GM19397 (cell line): ENCODE measurements at regions not wholly inside any gene's neighbourhood (a gene's known extent, or its start where the extent isn't known, plus 50 kb on each side); places are given as distances from the start of the nearest gene placed in this dataset.

Source experiments
- ATAC-seq: cut with Tn5 transposase; IDR thresholded peaks from one replicate; pipeline ENCODE4 v1.9.1; 2021; ENCODE audit warnings: mild to moderate bottlenecking, moderate library complexity; ENCODE audit not compliant: unreplicated experiment

DNA sequence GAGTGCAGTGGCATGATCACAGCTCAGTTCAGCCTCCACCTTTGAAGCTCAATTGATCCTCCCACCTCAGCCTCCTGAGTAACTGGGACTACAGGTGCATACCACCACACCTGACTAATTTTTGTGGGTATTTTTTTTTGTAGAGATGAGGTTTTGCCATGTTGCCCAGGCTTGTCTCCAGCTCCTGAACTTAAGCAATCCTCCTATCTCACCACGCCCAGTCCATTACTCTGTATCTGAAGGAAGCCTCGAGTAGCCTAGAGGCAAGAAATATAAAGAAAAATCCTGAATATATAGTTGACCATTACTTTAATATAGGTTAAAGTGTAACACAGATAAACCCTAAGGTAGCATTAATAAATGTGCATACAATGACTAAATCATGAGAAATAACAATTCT is 686.8 kb upstream of the PIK3C3 start:
- no peak for ATAC-seq

DNA sequence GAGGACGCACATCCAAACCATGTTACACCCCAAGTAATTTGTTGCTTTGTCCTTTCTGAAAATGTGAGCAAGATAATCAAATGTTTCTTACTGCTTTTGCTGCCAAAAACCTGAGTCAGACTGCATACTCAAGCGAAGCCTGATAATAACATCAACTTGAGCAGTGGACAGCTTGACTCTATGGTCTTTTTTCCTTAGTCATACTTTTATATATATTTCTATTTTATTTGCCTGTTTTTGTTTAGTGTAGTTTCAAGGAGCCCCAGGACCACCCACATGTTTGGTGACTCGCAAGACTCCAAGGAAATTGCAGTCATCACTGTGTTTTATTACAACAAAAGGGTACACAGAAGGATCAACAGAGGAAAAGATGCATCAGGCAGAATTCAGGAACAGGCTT is 688.4 kb upstream of the PIK3C3 start:
- no peak for ATAC-seq

- ATAC-seq = no peak
Observed at GRCh38 chr18:41266204-41266603, 688.8 kb upstream of the PIK3C3 start.

GRCh38 chr18:41265047-41265446 is 690.0 kb upstream of the PIK3C3 start:
- ATAC-seq = no peak

DNA sequence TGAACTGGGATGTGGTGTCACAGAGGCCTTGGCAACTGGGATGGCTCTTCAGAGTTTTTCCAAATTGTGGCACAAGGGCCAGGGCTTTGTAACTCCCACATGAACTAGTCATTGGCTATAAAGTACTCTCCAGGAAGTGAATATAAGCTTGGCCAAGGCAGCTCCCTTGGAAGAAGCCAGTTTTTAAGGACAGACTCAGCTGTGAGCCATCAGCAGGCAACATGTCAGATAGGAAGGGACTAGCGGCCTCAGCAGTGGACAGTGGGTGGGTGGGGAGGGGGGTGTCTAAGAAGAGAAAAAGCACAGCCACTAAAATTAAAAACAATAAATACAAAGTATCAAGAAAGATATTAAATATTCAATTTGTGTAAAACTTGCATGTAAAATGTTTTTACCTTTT is 691.1 kb upstream of the PIK3C3 start:
- ATAC-seq = no peak

- no peak for ATAC-seq
Observed at GRCh38 chr18:41262688-41263087, 692.3 kb upstream of the PIK3C3 start.

DNA sequence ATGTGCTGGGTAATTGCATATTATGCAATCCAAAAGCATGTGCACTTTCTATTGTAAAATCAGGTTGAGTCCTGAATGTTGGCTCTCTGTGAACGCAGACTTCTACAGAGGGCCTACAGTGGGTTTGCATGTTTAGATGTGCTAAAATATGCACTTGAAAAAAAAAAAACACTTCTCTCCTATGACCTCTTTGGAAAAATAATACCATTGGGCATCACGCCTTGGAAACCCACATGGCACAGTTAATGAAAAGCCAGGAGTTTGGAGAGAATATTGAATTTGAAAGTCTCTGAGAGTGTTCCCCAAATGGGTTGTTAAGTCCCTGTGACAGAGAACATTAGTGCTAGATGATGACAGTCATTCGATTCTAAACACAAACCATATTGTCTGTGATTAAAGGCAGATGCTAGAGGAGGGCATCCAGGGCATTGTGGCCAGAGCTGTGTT is 710.4 kb upstream of the PIK3C3 start:
- no peak for ATAC-seq

- ATAC-seq = no peak
Observed at GRCh38 chr18:41237317-41237716, 717.7 kb upstream of the PIK3C3 start.

GRCh38 chr18:41231681-41232080 is 723.4 kb upstream of the PIK3C3 start:
- ATAC-seq = no peak

GRCh38 chr18:41227993-41228392 is 727.0 kb upstream of the PIK3C3 start:
- ATAC-seq = no peak

DNA sequence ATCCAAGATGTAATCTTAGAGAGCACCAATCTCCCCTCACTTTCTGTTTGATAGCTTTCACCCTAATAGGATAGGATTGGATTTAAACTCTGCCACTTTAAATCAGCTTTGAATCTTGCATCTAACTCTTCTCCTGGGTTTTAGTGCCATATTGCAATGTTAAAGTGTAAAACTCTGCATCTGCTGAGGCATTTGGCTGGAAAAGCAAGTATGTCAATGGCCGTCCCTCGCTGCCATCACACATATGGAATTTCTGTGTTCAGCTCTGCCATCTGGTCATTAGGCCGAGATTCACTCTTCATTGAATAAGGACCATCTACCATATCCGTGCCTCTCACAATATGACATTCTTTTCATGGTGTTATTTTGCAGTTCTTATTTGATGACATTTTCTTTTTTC is 728.1 kb upstream of the PIK3C3 start:
- ATAC-seq = no peak

DNA sequence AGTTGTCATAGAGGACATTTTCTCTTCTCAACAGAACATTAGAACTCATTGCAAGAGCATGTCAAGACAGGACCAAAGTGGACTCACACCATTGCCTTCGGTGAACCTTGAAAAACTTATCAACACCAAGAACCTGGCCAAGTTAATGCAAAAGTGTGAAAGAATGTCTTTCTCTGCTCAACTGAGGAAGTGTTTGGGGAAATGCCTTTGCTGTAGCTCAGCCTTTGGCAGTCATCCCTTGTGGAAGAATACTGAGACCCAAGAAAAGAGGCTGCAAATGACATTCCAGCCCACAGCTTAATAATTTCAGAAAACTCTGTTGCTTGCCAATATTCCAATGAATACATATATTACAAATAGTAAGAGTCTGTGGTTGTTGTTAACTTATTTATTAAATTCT is 728.8 kb upstream of the PIK3C3 start:
- no peak for ATAC-seq

DNA sequence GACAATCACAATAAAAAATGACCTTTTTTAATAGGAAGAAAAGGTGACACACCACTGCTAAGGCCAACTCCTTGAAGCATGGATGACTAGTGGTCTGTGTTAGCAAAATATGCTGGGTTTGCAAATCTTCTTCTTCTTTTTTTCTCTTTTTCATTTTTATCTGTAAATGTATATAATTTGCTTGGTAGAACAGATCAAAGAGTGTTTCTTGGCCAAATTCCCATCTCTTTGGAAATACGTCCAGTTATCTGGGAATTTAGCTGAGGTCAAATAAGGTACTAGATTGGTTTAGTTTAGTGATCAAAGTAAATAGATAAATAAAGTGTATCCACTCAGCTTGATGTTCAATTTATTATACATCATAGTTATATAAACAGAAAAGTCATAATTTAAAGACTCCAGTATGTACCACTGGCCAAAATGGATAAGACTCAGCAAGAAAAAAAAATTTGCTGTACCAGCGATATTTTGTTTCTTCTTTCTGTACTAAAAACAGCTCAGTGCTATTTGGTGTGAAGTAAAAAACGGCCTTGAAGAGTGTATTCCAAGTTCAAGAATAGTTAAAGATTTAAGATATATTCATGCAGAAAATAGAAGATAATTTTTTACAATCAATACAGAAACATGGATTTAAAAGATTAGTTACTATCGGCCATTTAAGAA is 738.6 kb upstream of the PIK3C3 start:
- ATAC-seq = no peak

DNA sequence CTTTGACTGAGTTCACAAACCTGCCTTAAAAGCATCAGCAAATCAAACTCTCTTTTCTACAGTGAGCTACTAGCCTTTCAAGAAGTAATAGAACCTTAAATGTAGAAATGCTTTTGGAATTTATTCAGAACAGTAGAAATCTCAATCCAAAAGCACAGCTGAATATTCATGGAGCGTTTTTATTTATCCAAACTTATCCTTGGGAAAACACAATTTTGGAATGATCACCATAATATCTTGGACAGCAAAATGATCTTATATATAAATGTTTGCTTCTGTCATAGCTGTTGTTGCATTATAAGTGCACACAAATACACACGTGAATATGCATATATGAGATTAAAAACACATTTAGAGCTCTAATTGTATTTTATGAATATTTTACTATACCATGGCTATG is 747.3 kb upstream of the PIK3C3 start:
- no peak for ATAC-seq

DNA sequence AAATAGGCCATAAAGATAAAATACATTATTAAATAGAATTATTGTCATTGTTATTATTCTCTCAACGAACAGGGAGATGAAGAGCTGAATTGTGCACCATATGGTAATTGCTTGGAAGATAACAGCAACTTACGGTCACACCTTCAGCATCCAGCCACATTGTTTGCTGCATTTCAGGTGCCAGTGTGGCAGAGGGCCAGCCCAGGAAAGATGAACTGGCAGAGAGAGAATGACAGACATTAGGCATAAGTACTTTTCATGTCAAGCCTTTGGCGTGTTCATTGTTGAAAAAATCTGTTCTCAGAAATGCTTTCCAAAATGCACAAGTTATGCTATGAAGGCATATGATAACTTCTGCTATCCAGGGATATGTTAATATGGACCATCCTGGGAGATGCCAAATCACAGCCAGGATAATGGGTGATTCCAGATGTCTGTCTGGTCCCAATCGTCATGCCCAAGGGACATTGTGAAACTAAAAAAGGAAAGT is 748.6 kb upstream of the PIK3C3 start:
- no peak for ATAC-seq

GRCh38 chr18:41199212-41199611 is 755.8 kb upstream of the PIK3C3 start:
- ATAC-seq = no peak

- ATAC-seq = no peak
Observed at GRCh38 chr18:41197967-41198366, 757.1 kb upstream of the PIK3C3 start.

GRCh38 chr18:41170346-41170745 is 784.7 kb upstream of the PIK3C3 start:
- ATAC-seq = no peak

DNA sequence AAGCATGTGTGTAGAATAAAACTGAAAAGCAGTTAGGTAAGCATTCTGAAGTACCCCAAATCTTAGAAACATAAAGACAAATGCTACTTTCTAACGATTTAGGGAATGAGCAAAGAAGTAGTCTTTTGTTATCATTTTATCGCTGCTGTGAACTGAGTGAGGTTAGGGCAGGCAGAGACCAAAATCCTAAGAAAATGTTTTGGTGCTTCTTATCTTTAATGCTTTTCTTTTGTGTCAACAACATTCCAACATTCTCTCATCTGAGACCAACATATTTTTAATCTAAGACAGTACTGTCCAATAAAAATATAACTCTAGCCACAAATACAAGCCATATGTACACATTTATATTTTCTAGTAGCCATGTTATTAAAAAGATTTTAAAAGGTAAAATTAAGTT is 789.4 kb upstream of the PIK3C3 start:
- no peak for ATAC-seq

DNA sequence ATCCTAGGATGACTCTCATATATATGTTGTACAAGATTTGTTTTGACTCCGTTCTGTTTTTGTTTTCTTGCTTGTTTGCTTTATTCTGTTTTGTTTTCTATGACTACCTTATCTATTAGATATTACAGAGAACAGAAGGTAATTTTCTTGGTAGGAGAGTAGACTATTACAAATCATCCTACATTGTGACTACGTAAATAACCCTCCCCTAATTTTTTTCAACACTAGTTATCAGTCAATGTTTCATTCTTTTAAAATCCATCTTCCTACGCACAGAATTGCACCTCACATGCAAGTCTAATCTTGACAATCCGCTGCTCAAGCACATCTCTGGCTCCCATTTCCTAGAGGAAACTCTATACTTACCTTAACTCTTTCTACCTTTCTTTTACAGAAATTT is 792.3 kb upstream of the PIK3C3 start:
- ATAC-seq = no peak

DNA sequence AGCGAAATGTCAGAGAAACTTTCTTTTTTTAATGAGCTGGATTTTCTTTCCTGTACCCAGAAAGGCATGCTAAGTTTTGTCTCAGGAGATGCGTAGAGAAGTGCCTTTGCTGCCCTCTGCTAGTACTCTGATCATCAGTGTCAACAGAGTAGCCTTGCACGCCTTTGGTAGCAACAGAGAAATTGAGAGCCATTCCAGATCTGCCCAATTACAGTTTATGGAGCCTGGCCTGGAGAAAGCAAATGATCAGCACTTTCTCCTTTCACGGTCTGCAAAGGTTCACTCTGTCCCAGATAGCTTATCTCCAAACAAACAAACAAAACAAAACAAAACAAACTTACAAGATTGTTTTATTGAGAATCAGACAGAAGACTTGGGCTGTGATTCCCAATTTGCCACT is 792.8 kb upstream of the PIK3C3 start:
- no peak for ATAC-seq

- ATAC-seq = no peak
Observed at GRCh38 chr18:41155910-41156851, 798.9 kb upstream of the PIK3C3 start.
